ENCODE measurements at regions not wholly inside any gene's neighbourhood (a gene's known extent, or its start where the extent isn't known, plus 50 kb on each side); places are given as distances from the start of the nearest gene placed in this dataset.

DNA sequence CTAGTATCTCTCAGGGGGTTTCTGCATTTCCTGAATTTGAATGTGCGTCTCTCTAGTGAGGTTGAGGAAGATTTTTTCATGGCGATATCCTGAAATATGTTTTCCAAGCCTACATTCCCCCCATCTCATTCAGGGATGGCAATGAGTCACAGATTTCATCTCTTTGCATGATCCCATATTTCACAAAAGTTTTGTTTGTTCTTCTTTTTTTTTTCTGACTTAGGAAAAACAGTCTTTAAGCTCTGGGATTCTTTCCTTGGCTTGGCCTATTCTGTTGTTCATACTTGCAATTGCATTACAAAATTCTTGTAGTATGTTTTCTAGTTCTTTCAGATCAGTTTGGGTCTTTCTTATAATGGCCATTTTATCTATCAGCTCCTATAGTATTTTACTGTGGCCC, 136.5 kb downstream of the DSEL start:
- DNase-seq, result no peak

DNA sequence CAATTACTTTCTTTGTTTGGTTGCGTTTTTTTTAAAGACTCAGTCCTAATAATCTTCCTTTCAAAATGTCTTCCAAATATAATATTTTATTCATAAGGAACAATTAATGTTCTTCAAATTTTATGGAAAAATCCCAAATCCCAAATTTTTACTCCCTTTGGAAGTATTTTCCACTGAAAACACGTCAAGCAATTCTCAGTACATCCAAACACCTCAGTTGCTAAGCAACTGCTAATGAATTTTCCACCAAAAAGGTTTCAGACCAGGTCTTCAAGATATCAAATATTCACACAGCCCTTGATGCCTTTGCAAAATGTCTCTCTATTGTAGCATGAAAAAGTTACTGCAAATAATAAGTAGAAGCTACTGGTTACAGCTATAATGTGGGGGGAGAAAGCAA, 140.1 kb downstream of the DSEL start:
- no peak for DNase-seq

DNA sequence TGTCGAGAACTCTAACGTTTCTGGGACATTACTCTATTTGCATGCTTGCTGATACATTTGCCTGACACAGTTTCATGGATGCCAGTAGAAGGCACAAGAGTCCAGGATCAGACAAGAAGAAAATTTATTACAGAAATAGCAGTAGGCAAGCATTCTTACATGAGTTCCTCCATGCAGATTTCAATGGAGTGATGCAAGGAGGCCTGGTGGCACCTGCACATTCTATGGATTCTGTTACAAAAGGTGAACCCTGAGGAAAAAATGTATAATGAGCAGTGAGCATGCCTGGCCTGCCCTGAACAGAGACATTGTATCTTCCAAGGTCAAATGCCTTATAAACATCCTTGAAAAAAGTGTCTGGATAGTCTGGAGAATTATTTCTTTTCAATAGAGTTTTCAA, 142.9 kb downstream of the DSEL start:
- DNase-seq, result no peak

DNA sequence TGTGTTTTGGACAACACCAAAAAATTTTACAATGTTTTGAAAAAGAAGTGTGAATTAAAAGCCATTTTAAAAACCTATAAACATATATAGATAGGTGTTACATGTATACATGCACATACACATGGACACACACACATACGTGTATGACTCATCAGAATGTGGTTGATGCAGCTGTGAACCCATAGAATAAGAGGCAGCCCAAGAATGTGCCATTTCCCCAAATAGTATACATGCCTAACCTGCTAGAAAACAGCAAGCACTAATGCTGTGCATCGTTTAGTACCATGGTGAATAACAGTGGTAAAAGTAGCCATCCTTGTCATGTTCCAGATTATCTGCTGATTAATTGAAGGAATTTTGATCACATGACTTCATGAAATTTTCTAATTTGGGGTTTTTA, 149.0 kb downstream of the DSEL start:
- no peak for DNase-seq

DNA sequence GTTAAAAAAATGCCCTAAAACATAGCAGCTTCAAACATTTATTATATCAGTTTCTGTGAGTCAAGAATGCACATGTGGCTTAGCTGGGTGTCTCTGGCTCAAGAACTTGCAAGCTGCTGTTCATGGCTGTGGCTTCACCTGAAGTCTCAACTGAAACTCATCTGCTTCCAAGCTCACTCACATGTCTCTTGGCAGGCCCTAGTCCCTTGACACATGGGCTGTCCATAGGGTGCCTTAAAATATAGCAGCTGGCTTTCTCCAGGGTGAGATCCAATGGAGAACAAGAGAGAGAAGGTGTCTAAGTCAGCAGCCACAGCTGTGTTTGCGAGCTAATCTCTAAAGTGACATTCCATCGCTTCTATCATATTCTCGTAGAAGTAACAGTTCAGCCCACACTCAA, 152.8 kb downstream of the DSEL start:
- DNase-seq, result no peak

DNA sequence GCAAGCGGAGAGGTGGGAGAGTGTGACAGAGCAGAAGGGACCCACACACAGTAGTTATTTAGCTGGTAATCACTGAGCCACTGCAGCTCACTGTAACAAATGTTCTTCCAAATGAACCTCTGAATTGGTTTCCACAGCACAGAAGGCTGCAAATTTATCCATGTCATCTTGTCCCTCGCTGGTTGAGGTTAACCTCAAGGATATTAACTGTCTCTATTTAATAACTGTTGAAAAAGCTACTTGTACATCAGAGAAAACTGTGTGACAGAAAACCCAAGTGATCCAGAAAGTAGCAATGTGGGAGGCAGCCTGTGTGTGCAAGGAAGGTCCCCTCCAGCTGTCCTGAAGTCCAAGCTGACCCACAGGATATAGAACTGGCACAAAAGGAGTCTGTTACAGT, 153.6 kb downstream of the DSEL start:
- DNase-seq, result no peak

DNA sequence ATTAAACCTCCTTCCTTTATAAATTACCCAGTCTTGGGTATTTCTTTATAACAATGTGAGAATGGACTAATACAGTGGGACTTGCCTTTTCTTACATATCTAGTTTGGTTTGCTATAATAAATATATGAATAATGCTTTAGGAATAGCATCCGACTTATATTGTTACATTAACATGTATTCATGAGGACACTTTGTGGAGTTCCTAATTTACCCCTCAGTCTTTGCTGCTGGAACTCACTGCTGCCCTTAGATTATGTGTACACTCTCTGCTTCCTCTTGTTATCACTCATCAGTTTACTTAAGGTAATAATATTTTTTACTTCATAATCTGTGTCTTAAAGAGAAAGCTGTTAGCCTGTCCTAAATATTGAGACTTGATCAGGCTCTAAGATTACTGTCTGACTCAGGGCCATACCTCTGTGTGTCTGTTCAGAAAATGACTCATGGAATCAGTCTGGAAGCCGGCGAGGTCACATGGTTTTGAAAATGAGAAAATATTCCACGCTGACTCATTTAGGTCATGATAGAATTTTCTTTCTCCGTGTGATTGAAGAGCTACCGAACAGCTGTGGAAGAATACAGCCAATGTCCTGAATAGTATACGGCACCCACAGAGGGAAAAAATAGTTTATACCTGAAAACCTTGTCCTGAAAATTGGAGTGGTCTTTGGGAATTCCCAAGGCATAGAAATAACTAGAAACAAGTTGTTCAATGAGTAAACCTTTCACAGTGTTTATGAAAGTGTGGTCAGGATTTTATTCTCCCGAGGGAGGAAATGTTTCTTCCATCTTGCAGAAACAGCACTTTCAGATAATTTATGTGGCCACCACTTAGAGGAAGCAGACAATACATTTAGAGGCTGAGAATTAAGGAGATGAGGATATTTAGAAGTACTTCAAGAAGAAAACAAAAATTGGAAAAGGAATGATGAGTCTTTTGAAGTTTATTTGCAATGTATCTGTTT, 156.4 kb downstream of the DSEL start:
- DNase-seq, result peak; percentile 48 to 82

DNA sequence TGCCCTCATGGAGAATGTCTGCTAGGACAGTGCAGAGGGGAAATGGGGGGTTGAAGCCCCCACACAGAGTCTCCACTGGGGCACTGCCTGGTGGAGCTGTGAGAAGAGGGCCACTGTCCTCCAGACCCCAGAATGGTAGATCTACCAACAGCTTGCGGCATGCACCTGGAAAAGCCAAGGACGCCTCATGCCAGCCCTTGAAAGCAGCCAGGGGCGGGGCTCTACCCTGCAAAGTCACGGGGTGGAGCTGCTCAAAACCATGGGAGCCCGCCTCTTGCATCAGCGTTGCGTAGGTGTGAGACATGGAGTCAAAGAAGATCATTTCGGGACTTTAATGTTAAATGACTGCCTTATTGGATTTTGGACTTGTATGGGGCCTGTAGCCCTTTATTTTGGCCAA, 157.6 kb downstream of the DSEL start:
- DNase-seq, result no peak

DNA sequence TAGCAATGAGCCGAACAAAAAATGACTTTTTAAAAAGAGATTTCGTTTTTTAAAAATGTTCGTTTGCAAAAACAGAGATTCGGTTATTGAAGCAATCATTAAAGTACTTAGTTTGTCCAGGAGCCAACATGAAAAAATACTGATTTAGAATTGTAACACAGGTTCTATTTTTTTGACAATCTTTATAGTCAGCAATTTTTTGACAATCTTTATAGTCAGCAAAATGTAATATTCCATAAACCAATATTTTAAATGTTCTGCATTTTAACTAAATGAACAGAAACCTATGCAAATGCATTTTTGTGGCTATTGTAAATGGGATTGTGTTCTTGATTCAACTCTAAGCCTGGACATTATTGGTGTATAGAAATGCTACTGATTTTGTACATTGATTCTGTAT, 161.8 kb downstream of the DSEL start:
- no peak for DNase-seq

DNA sequence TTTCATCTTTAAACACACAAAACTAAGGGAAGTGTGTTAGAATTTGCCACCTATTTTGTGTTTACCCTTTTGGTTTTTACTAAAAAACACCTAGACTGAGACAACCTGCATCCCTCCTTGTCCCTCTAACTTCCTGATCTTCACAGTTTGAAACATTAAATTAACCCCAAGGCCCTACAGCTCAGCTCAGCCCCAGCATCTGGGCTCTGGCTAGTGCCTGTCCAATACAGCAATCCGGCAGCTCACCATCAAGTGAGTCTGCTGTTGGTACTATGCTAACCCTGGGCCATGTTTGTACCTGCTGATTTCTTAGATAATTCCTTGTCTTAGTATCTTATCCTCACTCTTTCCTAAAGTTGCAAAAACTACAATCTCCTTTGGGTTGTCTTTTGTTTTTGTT, 162.4 kb downstream of the DSEL start:
- no peak for DNase-seq

DNA sequence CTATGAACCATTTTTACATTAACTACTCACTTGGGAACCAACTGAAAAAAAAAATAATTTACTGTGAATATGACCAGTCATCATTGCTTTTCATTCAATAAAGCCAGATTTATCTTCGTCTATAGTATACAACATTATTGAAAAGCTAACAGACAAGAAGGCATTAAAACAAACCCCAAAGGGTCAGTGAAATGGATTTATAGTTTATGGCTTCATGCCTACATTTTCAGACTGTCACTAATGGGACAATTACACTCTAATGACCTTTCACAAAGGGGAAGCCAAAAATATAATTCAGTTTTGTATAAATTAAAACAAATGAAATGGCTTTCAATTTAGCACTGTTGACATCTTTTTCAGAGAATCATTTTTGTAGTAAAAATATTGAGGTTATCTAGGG, 169.1 kb downstream of the DSEL start:
- no peak for DNase-seq

DNA sequence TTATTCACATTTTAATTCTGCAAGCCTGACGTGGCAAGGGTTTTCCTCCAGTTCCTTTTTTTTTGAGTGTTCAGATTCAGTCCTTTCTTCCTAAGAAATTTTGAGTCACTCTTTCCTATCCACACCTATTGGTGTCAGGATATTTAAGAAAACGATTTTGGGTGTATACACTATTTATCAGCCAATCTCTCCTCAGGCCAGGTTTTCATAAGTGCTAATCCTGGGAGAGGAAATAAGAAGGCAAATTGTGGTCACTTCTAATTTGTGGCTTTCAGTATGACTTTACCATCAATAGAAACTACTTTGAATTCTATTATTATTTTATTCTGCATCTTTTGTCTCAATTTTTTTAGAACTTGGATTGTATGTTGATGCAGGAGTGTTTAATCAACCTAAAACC, 174.4 kb downstream of the DSEL start:
- no peak for DNase-seq

DNA sequence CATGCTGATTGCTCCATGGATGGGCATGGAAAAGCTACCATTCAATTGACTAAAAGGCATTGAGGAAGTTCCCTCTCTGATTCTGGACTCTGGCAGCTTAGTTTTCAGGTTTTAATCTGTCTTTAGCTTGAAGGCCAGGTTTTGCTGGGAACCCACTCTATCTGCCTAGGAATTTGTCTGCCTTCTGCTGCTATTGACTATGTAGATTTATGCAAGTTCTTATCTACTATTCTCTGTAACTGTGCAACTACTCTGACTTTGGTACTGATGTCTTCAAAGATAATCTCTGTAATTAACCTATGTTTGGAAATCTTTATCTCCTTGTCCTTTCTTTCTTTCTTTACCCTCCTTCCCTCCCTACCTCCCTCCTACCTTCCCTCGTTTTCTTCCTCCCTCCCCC, 178.8 kb downstream of the DSEL start:
- no peak for DNase-seq

DNA sequence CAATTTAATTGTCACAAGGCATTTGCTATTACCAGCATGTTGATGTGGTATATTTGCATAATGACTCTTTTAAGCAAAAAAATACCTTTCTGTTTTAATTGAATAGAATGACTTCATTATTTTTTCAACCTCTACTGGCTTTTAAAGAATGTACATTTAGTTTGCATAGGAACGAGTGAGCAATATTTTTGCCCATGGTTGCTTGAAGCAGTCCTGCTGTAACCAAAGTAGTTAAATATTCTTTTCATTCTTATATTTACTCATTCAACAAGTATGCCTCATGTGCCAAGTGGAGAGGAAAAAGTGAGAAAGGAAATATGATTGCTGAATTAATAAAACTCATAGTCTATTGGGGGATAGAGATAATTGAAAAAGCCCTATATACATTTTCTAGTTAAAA, 184.7 kb downstream of the DSEL start:
- DNase-seq, result no peak

DNA sequence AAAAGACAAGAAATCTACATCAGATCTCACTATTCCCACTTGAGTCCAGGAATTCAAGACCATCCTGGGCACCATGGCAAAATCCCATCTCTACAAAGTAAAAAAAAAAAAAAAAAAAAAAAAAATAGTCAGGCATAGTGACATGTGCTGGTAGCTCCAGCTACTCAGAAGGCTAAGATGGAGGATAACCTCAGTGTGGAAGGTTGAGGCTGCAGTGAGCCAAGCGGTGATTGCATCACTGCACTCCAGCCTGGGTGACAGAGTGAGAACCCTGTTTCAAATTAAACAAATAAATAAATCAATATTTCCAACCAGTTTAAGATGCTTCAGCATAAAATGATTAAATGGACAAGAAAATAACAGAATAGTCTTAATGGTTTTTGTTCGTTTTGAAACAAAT, 197.4 kb downstream of the DSEL start:
- DNase-seq, result no peak

DNA sequence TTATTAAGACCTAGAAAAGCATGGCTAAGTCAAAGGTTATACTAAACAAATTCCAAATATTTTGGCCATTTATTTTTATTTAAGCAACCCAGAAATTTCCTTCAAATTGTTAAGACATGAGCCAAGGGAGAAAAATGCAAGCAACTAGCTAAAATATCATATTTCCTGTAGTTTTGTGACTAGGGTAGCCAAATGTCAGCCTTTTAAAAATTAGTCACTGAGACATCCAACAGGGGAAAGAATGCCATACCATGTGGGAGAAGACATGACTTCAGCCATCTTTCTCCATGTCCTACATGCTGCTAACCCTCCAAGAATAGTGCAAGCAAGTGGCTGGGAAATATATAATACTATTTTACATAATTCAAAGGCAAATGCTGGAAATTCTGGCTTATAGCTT, 197.9 kb downstream of the DSEL start:
- DNase-seq, result no peak

DNA sequence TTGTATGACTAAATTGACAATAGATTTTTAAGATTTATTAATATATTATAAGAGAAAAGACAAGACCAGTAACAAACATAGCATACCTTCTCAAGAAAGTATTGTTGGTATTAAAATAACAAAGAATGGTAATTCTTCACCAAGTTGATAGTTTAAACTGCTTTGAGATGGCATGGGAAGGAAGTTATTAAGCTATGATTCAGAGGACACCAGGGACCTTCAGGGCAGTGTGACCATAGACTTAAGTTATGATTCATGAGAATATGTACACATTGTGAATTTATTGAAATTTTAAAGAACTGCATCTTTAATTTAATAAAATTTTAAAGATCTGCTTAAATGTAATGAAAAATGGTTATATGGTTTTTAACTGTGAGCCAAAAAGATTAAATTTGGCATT, 205.7 kb downstream of the DSEL start:
- DNase-seq, result peak in 1 of 2 experiments; percentile 41

DNA sequence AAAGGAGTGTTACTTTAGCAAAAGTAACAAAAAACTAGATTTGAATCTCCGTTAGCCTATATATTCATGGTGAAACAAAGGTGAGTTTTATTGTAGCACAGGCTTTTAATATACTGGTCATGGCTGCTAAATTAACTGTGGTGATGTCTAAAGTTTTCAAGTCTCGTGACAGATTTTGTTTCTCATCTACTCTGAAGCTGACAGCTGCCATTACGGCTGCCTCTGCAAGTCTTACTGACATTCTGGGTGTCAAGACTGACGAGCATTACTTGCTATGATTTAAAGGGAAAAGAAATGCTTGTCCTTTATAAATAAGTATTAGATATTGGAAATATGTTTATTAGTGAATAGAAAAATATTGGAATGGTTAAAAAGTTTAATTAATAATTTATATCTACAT, 207.7 kb downstream of the DSEL start:
- no peak for DNase-seq

DNA sequence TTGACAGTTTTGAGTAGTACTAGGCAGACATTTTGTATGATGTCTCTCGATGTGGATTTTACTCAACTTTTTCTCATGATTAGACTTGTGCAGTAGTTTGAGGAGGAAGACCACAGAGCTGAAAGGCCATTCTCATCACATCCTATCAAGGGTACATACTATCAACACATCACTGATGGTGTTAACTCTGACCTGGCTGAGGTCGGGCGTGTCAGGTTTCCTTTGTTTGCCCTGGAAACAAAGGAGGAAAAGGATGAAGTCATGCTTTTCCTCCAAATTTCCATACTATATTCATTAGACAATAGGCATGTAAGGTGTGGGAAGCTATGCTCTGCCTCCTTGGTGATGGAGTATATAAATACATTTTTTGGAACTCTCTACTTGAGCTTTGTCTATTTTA, 211.1 kb downstream of the DSEL start:
- no peak for DNase-seq

DNA sequence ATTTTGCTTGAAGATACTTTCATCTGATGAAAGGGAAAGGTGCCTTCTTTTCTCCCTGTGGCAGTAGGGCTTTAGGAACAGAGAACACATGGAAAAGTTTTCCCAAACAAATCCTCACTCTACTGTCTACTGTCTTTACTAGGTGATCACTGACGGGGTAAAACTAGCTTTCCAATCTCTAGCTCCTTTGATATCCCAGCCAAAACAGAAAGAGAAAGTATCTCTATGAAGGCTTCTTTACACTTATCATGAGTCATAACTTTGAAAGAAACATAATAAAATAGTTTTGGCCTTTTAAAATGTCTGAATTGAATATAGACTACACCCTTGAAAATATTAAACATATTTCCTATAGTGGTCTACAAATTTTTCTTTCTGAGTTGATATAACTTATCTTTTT, 214.5 kb downstream of the DSEL start:
- DNase-seq, result no peak

DNA sequence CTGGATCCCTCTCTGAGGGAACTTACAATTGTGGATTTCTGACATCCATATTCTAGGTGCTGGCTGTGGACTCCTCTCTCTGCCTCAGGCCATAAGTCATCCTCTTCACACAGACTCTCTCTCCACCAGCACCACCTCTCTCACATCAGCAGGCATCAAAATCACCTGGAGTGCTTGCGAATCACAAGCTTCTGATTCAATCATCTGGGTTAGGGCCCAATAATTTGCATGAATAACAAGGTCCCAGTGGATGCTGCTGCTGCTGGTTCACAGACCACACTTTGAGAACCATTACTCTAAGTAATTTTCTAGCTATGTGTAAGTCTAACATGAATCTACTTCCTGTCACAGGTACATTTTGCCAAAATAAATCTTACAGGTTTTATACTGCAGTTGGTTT, 214.9 kb downstream of the DSEL start:
- DNase-seq, result no peak

DNA sequence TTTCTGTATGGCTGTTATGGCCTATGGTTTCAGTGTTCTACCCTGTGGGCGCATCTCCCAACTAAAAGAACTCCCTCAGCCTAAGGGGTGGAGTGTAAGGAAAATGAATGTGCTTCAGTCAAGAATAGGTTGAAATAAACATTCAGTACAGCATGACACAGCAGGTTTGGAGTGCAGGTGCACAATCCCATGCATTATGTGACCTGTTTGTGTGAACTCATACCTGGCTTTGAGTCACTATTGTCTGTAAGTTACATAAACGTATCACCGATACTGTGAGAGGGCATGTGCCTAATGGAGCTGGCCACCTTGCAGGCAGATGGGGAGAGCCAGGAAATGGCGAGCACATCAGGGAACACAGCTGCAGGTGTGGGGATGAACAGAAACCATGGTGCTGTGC, 216.0 kb downstream of the DSEL start:
- no peak for DNase-seq

DNA sequence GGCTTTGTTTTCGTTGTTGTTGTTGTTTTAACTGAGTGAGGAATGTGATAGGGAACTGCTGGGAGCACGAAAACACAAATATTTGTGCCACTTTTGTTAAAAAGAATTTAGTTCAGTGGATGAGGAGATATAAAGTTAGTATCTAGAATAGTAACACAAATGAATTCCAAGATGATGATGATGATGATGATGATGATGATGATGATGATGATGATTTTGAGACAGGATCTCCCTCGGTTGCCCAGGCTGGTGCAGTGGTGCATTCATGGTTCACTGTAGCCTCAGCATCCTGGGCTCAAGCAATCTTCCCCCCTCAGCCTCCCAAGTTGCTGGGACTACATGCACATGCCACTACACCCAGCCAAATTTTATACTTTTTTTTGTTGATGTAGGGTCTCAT, 223.7 kb downstream of the DSEL start:
- DNase-seq, result no peak

DNA sequence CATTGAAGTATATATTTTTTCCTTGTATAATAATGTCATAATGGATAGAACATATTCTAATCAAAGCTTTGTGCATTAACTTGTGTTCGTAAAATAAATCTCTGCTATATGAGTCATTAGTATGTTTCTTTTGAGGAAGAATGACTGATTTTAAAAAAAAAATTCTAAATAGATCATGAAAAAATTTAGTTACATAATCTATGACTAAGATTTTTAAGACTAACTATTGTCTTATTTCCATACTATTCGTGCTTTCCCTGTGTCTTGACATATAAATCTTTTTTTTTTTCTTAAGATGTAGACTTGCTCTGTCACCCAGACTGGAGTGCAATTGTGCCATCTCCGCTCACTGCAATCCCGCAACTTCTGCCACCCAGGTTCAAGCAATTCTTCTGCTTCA, 226.1 kb downstream of the DSEL start:
- no peak for DNase-seq

DNA sequence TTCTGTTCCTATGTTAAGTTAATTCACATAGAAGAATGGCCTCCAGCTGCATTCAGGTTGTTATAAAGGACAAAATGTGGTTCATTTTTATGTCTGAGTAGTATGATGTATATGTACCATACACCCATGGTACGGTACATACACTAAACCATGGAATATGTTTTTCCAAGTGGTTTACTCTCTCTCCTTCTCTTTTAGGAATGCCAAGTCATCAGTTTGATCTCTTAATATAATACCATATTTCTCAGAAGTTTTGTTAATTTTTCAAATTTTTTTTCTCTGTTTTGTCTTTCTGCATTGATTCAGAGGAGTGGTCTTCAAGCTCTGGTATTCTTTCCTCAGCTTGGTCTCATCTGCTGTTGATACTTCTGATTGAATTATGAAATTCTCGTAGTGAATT, 230.9 kb downstream of the DSEL start:
- no peak for DNase-seq
